Keratinocyte (primary cell): ENCODE measurements at regions not wholly inside any gene's neighbourhood (a gene's known extent, or its start where the extent isn't known, plus 50 kb on each side); places are given as distances from the start of the nearest gene placed in this dataset.

Experiments
- DNase-seq: peaks from one replicate; pipeline ENCODE4 v3.0.0-alpha.2; 2011; ENCODE audit warnings: low read depth, missing footprints, low spot score
- FAIRE-seq: peaks from 2 replicates; lab custom pipeline; 2011; peaks lifted over from hg19 to GRCh38; lab: Jason Lieb, UNC
- H2AFZ ChIP-seq: 2 replicates; pipeline ENCODE4 v1.6.0; 2012; ENCODE audit warnings: low read length, control low read depth, inconsistent platforms; ENCODE audit not compliant: control insufficient read depth
- H3K27ac ChIP-seq: 2 replicates; pipeline ENCODE4 v1.5.1; 2011; ENCODE audit warnings: low read length; ENCODE audit not compliant: control insufficient read depth, insufficient read depth
- H3K27me3 ChIP-seq: 3 replicates; pipeline ENCODE4 v1.6.0; 2011; ENCODE audit warnings: low read length; ENCODE audit not compliant: control insufficient read depth, insufficient read depth; ENCODE audit errors: extremely low read depth
- H3K36me3 ChIP-seq, 2 experiments: 2 replicates in 1 of 2; 3 replicates in 1 of 2; pipeline ENCODE4 v1.5.1; 2011; ENCODE audit warnings: low read length in 2 of 2, mild to moderate bottlenecking in 1 of 2; ENCODE audit not compliant: control insufficient read depth in 2 of 2, insufficient read depth in 2 of 2; ENCODE audit errors: extremely low read depth in 1 of 2
- H3K4me1 ChIP-seq: 3 replicates; pipeline ENCODE4 v1.5.1; 2011; ENCODE audit warnings: low read length; ENCODE audit not compliant: control insufficient read depth, insufficient read depth; ENCODE audit errors: extremely low read depth
- H3K4me2 ChIP-seq: 3 replicates; pipeline ENCODE4 v1.6.0; 2011; ENCODE audit warnings: low read depth, low read length; ENCODE audit not compliant: control insufficient read depth, insufficient read depth; ENCODE audit errors: extremely low read depth
- H3K4me3 ChIP-seq, 3 experiments: fragments of 200-600 bp in 1 of 3; sonication (generic) in 1 of 3; 2 replicates in 2 of 3; 3 replicates in 1 of 3; pipeline ENCODE4 v1.5.1; 2011 to 2016; ENCODE audit warnings: low read length in 3 of 3, mild to moderate bottlenecking in 3 of 3, control low read depth in 2 of 3, inconsistent platforms in 1 of 3, low read depth in 1 of 3, mixed read lengths in 1 of 3, mixed run types in 1 of 3, moderate library complexity in 1 of 3; ENCODE audit not compliant: control insufficient read depth in 2 of 3, insufficient read depth in 2 of 3; ENCODE audit errors: extremely low read depth in 1 of 3
- H3K79me2 ChIP-seq: 2 replicates; pipeline ENCODE4 v1.6.0; 2012; ENCODE audit warnings: low read length; ENCODE audit not compliant: control insufficient read depth, insufficient read depth
- H3K9ac ChIP-seq: 3 replicates; pipeline ENCODE4 v1.6.0; 2011; ENCODE audit warnings: low read length; ENCODE audit not compliant: control insufficient read depth, insufficient read depth; ENCODE audit errors: extremely low read depth
- H3K9me1 ChIP-seq: 3 replicates; pipeline ENCODE4 v1.6.0; 2011; ENCODE audit warnings: low read length; ENCODE audit not compliant: control insufficient read depth, insufficient read depth; ENCODE audit errors: extremely low read depth
- H3K9me3 ChIP-seq: 2 replicates; pipeline ENCODE4 v1.5.1; 2012; ENCODE audit warnings: low read depth, low read length; ENCODE audit not compliant: control insufficient read depth
- H4K20me1 ChIP-seq: 3 replicates; pipeline ENCODE4 v1.6.0; 2011; ENCODE audit warnings: low read length; ENCODE audit not compliant: control insufficient read depth, insufficient read depth; ENCODE audit errors: extremely low read depth
- EZH2 ChIP-seq: IDR thresholded peaks from one replicate; pipeline ENCODE4 v1.6.1; 2012; ENCODE audit warnings: inconsistent platforms, mild to moderate bottlenecking, low read length, moderate library complexity
- dilution Hi-C: fragments of 300-500 bp; cut with MboI; formaldehyde crosslinking; loops from one replicate; pipeline ENCODE4 v1.7.0; 2020; ENCODE audit warnings: low sequenced_read_pairs; ENCODE audit not compliant: extremely low pct_ligation_motif_present
- TF ChIP-seq, protein P1 (sequence below), 3 experiments: IDR thresholded peaks in 1 of 3; conservative IDR thresholded peaks in 1 of 3; optimal IDR thresholded peaks in 1 of 3; 2 replicates in 2 of 3; 3 replicates in 1 of 3; pipeline versions ENCODE3 to v1.5.1; 2011; ENCODE audit warnings: low read length in 3 of 3, mild to moderate bottlenecking in 3 of 3, moderate library complexity in 2 of 3, control low read depth in 1 of 3, inconsistent platforms in 1 of 3; ENCODE audit not compliant: insufficient read depth in 2 of 3; ENCODE audit errors: extremely low read depth in 1 of 3

DNA sequence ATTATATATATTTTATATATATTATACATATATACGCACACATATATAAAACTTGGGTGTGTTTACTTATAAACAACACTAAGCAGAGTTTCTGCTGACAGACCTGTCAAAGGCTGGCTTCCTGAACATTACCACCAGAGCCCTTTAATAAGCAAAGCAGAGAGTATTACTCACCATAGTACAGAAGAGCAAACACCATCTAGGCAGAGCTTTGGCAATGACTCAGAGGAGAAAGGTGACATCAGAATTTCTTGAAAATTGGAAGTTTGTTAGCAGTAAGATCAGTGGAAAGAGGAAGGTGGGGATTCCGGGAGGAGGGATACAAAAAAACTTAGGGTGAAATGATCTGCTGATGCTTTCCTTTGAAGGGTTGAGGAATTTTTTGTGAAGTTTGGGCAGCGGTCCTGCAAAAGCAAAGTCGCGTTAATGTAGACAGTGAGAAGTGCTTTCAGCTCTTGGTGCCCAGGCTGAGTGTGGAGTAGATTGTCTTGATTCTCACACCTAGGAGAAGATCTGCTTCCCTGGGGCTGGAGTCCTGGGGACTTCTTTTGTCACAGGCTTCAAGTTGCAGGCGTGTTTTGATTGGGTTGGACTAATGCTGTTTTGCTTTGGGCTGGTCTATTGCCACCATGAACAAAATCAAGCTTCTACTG lies 109.6 kb upstream of the BACH2 start:
- FAIRE-seq = peak; percentile 68

DNA sequence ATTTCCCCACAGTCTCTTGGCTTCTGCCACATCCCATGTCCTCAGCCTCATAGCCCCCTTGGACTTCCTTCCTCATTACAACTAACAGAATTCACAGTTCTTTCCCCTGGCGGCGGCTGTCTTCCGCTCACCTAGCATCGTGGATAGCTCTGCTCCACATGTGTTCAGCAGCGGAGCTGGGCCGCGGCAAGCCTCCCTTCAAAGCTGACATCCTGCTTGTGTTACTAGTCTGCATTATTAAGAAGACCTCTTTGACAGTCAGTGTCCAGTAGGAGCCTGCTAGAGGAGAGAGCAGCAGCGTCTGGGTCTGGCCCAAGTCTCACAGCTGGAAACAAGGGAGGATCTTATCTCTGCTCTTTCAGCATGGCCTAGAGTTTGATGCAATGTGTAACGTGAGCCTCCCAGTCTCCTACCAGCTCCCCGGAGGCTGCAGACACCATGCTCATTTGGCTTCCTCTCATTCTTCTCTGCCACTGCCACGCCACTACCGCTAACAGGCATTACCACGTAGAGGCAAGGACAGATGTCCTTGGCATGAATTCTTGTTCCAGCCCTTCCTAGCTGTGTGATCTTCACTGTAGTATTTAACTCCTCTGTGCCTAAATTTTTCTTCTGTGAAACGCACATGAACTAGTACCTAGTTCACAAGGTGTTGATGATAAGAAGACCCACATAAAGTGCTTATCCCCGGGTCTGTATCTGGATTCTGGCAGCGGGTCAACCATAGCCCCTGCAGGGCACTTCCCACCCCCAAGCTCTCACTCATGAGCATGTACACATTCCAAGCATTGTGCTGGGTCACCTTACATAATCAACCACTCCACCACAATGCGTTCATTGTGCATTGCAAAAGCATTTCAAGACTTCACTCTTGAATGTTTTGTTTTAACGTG lies 107.1 kb upstream of the BACH2 start:
- Histone ChIP-seq H3K4me1 (peaks cover 16% of the 10 kb centered on the region), H3K4me2 (no peak overlapping the region), H2AFZ (no peak overlapping the region), H4K20me1 (no peaks in the 10 kb centered on the region), H3K9me3 (no peaks in the 10 kb centered on the region), H3K27me3 (no peaks in the 10 kb centered on the region), H3K27ac (no peak overlapping the region), H3K4me3 (no peak overlapping the region), H3K79me2 (no peaks in the 10 kb centered on the region), H3K9ac (no peak overlapping the region), H3K36me3 (no peaks in the 10 kb centered on the region), H3K9me1 (peaks cover 4% of the 10 kb centered on the region)
- TF ChIP-seq, protein P1, sequence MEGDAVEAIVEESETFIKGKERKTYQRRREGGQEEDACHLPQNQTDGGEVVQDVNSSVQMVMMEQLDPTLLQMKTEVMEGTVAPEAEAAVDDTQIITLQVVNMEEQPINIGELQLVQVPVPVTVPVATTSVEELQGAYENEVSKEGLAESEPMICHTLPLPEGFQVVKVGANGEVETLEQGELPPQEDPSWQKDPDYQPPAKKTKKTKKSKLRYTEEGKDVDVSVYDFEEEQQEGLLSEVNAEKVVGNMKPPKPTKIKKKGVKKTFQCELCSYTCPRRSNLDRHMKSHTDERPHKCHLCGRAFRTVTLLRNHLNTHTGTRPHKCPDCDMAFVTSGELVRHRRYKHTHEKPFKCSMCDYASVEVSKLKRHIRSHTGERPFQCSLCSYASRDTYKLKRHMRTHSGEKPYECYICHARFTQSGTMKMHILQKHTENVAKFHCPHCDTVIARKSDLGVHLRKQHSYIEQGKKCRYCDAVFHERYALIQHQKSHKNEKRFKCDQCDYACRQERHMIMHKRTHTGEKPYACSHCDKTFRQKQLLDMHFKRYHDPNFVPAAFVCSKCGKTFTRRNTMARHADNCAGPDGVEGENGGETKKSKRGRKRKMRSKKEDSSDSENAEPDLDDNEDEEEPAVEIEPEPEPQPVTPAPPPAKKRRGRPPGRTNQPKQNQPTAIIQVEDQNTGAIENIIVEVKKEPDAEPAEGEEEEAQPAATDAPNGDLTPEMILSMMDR (optimal IDR thresholded peaks at IDR 0.05 in 1 of 3, IDR thresholded peaks at IDR 0.05 in 1 of 3, conservative IDR thresholded peaks at IDR 0.05 in 1 of 3; ENCODE audit: extremely low read depth in 1 of 3, insufficient read depth in 2 of 3, low read length in 3 of 3) = no peak
- TF ChIP-seq EZH2 = no peak
- DNase-seq (no peak), FAIRE-seq (peak; percentile 17)
- dilution Hi-C loops = no loop called here

More for the DNA sequence above, 109.6 kb upstream of the BACH2 start:
- Histone ChIP-seq H3K36me3 (no peaks in the 10 kb centered on the region), H3K9me3 (no peaks in the 10 kb centered on the region), H3K4me2 (peak overlapping the region; percentile 60), H3K4me3 (no peak overlapping the region), H3K27me3 (no peaks in the 10 kb centered on the region), H3K9ac (peak overlapping the region; percentile 31), H3K4me1 (peaks cover 24% of the 10 kb centered on the region), H3K27ac (peak overlapping the region; percentile 74), H2AFZ (no peak overlapping the region), H3K79me2 (no peaks in the 10 kb centered on the region), H4K20me1 (no peaks in the 10 kb centered on the region), H3K9me1 (peaks cover 4% of the 10 kb centered on the region)
- dilution Hi-C loops = no loop called here
- TF ChIP-seq, protein P1 (optimal IDR thresholded peaks at IDR 0.05 in 1 of 3, IDR thresholded peaks at IDR 0.05 in 1 of 3, conservative IDR thresholded peaks at IDR 0.05 in 1 of 3; ENCODE audit: extremely low read depth in 1 of 3, insufficient read depth in 2 of 3, low read length in 3 of 3) = no peak
- TF ChIP-seq EZH2 = no peak
- peak; percentile 38 for DNase-seq
